Stimulated activated CD8-positive, alpha-beta memory T cell treated with anti-CD3 and anti-CD28 coated beads, Interleukin-7, amount 100 ng/mL, for 48 hours (primary cell): ENCODE measurements at regions not wholly inside any gene's neighbourhood (a gene's known extent, or its start where the extent isn't known, plus 50 kb on each side); places are given as distances from the start of the nearest gene placed in this dataset.
"Not testable (repeated sequence)": the region's sequence is repeated elsewhere in the genome, so short reads cannot be mapped to it uniquely, and the experiment has no call there.

Source experiments
- DNase-seq, 2 donors: peaks; one replicate each; pipeline ENCODE4 v3.0.0-alpha.2; 2020; ENCODE audit warnings: low read depth in 1 of 2; ENCODE audit errors: extremely low read depth in 1 of 2

GRCh38 chr5:174610968-174611367, 113.4 kb upstream of the MSX2 start:
- no peak for DNase-seq

- no peak for DNase-seq
These were observed 111.7 kb upstream of the MSX2 start for GRCh38 chr5:174612686-174613085.

GRCh38 chr5:174614500-174615135, 109.8 kb upstream of the MSX2 start:
- no peak for DNase-seq

- no peak for DNase-seq
These were observed 108.3 kb upstream of the MSX2 start for GRCh38 chr5:174616036-174616435.

GRCh38 chr5:174617285-174617684, 107.1 kb upstream of the MSX2 start:
- no peak for DNase-seq

- DNase-seq: no peak
These were observed 106.5 kb upstream of the MSX2 start for GRCh38 chr5:174617910-174618309.

- no peak for DNase-seq
These were observed 105.8 kb upstream of the MSX2 start for GRCh38 chr5:174618589-174618988.

- no peak for DNase-seq
These were observed 102.3 kb upstream of the MSX2 start for GRCh38 chr5:174622067-174622466.

- DNase-seq: no peak
These were observed 101.4 kb upstream of the MSX2 start for GRCh38 chr5:174623018-174623417.

- DNase-seq: no peak
These were observed 100.9 kb upstream of the MSX2 start for GRCh38 chr5:174623433-174624019.

GRCh38 chr5:174624733-174625522, 99.5 kb upstream of the MSX2 start:
- no peak for DNase-seq

- DNase-seq: no peak
These were observed 98.6 kb upstream of the MSX2 start for GRCh38 chr5:174625591-174626350.

- DNase-seq: no peak
These were observed 97.9 kb upstream of the MSX2 start for GRCh38 chr5:174626369-174626920.

GRCh38 chr5:174636094-174636493, 88.3 kb upstream of the MSX2 start:
- no peak for DNase-seq

GRCh38 chr5:174642816-174643405, 81.5 kb upstream of the MSX2 start:
- DNase-seq: no peak

GRCh38 chr5:174644436-174644835, 79.9 kb upstream of the MSX2 start:
- DNase-seq: no peak

- no peak for DNase-seq
These were observed 79.5 kb upstream of the MSX2 start for GRCh38 chr5:174644923-174645322.

GRCh38 chr5:174645677-174646076, 78.7 kb upstream of the MSX2 start:
- no peak for DNase-seq

GRCh38 chr5:174648618-174649017, 75.8 kb upstream of the MSX2 start:
- not testable (repeated sequence) for DNase-seq

GRCh38 chr5:174649391-174649790, 75.0 kb upstream of the MSX2 start:
- DNase-seq: no peak

GRCh38 chr5:174654442-174654841, 69.9 kb upstream of the MSX2 start:
- DNase-seq: no peak
